NCI-H1092 (cell line): ENCODE measurements at regions not wholly inside any gene's neighbourhood (a gene's known extent, or its start where the extent isn't known, plus 50 kb on each side); places are given as distances from the start of the nearest gene placed in this dataset.
A peak's percentile ranks its signal among the peaks of the same experiment; 100 is the strongest.

ENCODE experiments used
- DNase-seq: peaks from one replicate; lab custom pipeline; 2025; lab: John Stamatoyannopoulos, UW

DNA sequence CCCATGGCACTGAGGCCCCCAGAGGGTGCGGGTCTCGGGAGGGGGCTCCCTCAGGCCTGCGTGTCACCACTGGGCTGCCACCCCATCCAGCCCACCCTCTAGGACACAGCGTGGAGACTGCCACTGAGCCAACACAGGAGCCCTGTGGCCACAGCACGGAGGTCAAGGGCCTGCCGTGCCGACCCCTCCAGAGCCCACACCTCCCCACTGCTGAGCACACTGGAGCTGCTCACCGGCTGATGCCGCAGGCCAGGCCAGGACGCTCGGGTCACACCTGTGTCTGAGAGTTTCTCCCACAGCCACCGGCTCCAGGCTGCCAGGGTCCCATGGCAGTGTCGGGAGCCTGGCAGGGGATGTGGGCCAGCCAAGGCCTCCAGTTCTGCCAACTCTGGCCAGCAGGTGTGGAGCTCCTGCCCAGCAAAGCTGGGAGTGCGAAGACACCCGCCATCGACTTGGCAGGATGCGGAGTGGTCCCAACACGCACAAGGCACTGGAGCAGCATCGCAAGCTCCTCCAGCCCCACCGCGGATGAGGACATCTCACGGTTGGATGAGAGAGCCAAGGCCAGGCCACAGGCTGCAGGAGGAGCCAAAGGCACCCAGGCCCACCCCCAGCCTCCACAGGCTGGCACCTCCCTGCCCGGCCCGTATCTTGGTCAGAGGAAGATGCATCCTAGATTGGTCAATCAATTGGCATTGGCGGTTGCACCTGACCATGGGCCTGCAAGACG, 187.1 kb downstream of the BRD1 start:
- DNase-seq, result no peak

DNA sequence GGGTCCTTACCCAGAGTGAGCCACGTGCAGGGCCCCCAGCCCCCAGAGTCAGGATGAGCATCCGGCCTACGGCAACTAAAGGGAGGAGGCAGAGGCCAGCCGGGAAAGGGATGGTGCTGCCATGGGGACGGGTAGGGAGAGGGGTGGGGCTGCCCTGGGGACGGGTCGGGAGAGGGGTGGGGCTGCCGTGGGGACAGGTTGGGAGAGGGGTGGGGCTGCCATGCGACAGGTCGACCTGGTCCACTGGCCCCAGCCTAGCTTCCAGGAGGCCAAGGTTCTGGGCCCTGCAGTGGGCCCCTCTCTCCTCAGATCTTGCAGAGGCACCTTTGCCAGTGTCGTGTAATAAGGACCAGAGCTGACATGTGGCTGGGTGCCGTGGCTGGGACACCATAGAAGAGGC, 187.7 kb downstream of the BRD1 start:
- no peak for DNase-seq

GRCh38 chr22:49638788-49639187, 188.9 kb downstream of the BRD1 start:
- peak; percentile 12 for DNase-seq

- no peak for DNase-seq
Measured at GRCh38 chr22:49638001-49638400, 189.7 kb downstream of the BRD1 start.

DNA sequence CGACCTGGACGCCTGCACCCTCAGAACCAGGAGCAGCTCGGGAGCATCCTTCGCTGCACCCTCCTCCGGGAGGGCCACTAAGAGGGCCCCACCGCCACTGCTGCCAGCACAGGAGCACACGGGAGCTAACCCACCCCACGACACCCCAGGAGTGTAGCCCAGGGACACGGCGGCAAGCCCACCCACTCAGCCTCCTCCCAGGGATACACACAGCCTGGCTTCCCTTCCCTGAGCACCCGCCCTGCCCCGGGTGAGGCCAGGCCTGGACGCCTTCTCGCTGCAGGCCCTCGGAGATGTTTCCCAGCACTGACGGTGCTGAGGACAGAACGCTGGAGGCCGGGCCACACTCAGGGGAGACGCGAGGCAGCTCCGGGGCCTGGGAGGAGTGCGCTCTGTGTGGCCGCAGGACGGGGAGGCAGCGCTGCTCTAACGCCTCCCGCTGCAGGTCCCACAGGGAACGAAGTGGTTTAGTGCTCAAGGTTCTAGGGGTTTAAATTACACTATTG, 190.4 kb downstream of the BRD1 start:
- DNase-seq, result no peak

DNA sequence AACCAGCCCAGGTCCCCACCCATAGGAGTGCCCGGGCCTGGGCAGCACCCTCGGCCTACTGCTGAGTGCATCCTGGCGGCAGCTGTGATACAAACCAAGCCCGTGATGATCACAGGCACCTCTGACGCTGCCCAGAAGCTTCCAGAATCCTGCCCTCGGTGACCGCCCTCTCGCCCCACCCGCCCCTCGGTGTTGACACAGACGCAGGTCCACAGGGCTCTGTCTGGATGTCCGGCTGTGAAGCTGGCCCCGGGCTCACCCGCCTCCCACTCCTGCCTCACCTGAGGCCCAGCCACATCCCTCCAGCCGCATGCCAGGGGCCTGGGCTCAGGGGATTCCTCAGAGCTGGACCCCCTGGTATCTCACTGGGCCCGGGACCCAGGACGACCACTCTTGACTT, 191.0 kb downstream of the BRD1 start:
- DNase-seq, result no peak

- DNase-seq, result no peak
Measured at GRCh38 chr22:49636214-49636613, 191.5 kb downstream of the BRD1 start.

DNA sequence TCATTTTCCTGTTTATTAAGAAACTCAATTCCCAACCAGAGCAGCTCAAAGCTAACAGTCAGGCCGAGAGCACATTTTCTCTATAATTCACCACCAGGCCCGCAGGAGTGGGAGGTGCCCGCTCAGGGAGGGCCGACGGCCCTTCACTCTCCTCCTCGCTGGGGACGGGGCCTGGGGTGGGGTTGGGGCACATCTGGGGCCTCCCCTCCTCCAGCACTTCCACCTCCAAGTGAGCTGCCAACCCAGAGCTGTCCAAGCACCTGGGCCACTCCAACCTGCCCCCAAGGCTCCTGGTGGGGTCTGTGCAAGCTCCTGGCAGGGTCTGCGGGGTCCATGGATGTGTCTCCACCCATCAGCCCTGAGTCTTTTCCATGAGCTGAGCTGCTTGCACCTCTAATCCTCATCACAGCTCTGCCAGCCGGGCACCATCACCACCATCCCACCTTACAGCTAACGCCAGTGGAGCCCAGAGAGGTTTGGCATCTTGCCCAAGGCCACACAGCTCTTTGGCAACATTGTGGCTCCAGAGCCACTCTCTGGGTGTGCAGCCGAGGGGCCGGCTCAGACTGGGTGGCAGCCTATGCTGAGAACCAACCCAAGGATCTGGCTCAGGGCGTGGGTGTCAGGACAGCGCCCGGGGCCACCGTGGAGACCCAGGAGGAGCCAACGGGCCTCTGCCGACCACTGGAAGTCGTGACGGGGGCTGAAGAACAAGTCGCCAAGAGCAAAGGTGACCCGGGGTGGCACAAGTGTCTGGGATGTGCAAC, 193.5 kb downstream of the BRD1 start:
- DNase-seq, result no peak

DNA sequence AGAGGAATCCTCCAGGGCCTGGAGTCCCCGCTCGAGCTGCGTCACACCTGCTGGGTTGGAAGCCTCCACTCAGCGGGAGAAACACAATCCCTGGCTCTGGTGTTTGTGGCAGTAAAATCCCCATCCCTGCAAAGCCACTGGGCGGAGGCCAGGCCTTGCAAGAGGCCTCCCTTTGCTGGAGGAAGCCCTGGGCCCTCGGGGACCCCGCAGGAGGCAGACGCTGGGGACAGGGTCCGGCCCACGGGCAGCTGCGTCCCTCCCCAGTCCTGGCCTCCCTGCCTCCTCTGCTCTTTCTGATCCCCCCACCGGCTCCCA, 194.7 kb downstream of the BRD1 start:
- DNase-seq, result no peak

DNA sequence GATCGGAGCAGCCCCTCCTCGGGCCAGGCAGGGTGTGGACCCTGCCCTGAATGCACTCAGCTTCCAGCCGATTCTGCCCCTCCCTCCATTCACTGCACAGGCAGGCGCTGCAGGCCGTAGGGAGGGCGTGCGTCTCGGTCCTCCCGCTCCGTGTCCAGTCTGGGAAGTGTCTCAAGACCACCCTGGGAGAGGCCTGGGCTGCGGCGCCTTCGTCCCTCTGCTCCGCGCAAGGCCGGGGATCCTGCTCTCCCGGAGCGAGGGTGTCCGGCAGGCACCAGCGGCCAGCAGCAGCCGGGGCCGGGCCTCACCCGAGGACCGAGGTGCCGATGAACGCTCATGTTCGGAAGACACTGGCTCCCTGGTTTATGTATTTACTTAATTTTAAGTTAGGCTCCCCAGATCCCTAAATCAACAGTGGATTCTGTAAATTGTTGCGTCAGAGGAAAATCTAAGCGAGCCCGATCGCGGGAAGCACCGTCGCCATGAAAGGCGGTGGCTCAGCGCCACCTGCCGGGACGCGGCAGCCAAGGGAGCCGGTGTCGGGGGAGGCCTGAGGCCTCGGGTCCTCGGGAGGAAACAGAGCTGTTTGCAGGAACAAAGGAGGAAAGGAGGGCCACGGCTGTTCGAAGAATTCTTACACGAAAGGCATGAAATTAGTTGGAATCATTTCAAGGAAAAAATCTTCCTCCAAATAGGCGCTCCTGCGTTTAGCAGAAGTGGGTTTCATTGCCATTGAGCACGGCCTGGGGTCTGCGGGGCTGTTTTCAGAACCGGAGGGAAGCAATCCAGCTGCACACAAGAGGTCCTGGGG, 195.3 kb downstream of the BRD1 start:
- peak; percentile 18 for DNase-seq

DNA sequence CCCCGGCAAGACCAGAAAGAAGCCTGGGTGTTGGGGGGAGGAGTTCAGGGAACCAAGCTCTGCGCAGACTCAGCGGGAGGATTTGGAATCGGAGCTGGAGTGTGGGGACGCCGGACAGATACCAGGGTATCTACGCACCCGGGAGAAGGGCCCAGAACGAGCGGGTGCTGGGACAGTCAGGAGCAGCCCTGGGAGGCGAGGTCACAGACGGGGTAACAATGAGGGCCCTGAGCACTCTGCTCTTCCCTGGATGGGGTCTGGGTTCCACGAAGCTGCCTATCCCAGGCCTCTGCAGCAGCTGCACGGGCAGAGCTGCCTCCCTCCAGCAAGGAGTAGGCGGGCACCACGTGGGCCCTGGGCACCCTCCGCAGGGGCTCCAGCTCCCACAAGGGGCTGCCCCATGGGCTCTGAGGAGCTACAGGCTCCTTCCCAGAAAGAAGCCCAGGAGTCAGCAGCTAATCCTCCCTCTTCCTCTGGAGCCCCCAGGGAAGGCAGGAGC, 197.2 kb downstream of the BRD1 start:
- no peak for DNase-seq

DNA sequence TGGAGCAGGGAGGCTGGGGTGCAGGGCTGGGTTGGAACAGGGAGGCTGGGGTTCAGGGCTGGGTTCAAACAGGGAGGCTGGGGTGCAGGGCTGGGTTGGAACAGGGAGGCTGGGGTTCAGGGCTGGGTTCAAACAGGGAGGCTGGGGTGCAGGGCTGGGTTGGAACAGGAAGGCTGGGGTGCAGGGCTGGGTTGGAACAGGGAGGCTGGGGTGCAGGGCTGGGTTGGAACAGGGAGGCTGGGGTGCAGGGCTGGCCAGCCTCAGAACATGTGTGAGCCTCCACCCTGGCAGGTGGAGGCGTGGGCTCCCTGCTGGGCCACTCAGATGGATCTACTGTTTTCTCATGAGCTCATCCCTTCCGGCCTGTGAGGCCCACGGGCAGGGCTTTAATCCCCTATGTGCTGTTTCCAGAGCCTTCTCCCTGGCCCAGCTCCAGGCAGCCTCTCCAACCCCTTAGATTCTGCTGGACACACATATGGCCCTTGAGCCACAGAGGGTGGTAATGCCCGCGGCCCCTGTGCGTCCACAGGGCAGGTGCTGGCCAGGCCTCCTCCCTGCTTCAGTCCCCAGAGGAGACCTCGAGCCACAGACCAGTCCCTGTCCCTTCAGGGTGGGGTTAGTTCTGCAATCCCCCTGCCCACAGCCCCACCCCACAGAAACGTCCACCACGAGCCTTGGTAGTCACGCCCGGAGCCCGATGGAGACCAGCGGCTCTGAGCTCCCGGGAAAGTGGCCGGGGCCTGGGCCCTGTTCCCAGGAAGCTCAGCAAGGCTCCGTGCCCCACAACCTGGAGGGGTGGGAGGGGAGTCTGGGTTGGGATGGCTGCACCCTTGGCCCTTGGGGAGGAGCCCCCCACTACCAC, 197.9 kb downstream of the BRD1 start:
- no peak for DNase-seq

DNA sequence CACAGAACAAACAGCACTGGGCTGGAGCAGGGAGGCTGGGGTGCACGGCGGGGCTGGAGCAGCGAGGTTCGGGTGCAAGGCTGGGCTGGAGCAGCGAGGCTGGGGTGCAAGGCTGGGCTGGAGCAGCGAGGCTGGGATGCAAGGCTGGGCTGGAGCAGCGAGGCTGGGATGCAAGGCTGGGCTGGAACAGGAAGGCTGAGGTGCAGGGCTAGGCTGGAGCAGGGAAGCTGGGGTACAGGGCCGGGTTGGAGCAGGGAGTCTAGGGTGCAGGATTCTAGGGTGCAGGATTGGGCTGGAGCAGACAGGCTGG, 198.5 kb downstream of the BRD1 start:
- DNase-seq, result no peak

DNA sequence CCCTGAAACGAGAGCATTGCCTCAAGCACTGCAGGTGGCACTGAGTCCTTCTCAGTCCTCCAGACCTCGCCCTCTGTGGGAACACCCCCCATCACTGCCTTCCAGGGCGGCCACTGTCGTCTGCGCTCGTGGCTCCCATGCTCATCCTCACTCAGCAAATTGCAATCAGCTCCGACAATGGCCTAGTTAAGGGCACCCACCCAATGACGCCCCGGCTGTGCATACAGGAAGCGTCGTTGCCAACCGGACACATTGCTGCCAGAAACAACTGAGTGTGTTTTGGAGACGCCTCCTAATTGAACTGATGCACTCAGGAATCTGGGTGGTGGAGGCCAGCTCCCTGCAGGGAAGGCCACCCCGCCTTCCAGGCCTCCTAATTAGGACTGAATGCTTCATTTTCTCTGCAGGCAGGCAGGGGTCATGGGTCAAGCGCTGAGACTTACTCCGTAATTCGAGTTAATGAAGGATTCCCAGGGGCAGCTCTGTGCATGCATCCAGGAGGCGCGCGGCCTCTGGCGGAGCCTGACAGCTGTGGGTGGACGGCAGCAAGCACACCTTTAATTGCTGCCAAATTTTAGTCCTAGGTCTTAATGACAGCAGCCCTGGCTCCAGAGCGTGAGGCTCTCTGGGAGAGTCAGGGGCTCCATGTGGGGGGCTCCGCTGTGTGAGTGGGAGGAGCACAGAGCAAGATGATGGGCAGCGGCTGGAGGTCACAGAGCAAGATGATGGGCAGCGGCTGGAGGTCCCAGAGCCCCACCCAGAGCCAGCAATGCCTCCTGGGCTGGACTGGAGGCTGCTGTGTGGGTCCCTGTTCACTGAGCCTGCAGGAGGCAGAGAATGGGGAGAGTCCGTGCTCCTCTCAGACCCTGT, 199.0 kb downstream of the BRD1 start:
- no peak for DNase-seq

- no peak for DNase-seq
Measured at GRCh38 chr22:49627217-49628181, 200.2 kb downstream of the BRD1 start.

- DNase-seq, result no peak
Measured at GRCh38 chr22:49626361-49627216, 201.1 kb downstream of the BRD1 start.

- DNase-seq, result no peak
Measured at GRCh38 chr22:49624421-49625177, 203.1 kb downstream of the BRD1 start.

DNA sequence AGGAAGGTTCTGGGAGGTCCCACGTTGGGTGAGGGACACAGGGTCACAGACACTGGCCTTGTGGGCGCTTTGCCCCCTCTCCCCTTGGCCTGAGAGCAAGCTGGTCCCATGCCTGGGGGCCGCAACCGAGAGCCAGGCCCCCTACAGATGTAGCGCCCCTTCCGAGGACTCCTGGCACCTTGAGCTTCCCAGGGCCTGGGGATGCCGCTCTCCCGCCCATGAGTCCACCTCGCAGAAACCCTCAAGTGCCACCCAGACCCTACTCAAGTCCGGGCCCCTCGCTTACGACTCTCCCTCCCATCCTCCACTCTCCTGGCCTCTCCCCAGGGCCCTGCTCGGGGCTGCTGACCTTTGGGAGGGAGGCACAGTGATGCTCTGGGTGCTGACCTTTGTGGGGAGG, 204.0 kb downstream of the BRD1 start:
- no peak for DNase-seq
